Activated CD4-positive, CD25-positive, alpha-beta regulatory T cell (primary cell): ENCODE measurements at regions not wholly inside any gene's neighbourhood (a gene's known extent, or its start where the extent isn't known, plus 50 kb on each side); places are given as distances from the start of the nearest gene placed in this dataset.
A peak's percentile ranks its signal among the peaks of the same experiment; 100 is the strongest.

ENCODE experiments used
- DNase-seq, 4 experiments: peaks; one replicate each; lab custom pipeline; 2025; lab: John Stamatoyannopoulos, UW

GRCh38 chr1:173400387-173400995 is 76.6 kb upstream of the PRDX6 start:
- no peak for DNase-seq

GRCh38 chr1:173403996-173404395 is 73.1 kb upstream of the PRDX6 start:
- DNase-seq = no peak

- no peak for DNase-seq
Observed at GRCh38 chr1:173405281-173405680, 71.9 kb upstream of the PRDX6 start.

GRCh38 chr1:173405834-173406233 is 71.3 kb upstream of the PRDX6 start:
- no peak for DNase-seq

- DNase-seq = no peak
Observed at GRCh38 chr1:173406783-173407230, 70.3 kb upstream of the PRDX6 start.

GRCh38 chr1:173407846-173408245 is 69.3 kb upstream of the PRDX6 start:
- DNase-seq = no peak

GRCh38 chr1:173408886-173409285 is 68.2 kb upstream of the PRDX6 start:
- DNase-seq = no peak

GRCh38 chr1:173409613-173410012 is 67.5 kb upstream of the PRDX6 start:
- DNase-seq = no peak

GRCh38 chr1:173410133-173410793 is 66.9 kb upstream of the PRDX6 start:
- no peak for DNase-seq

GRCh38 chr1:173410794-173411236 is 66.3 kb upstream of the PRDX6 start:
- DNase-seq = no peak

GRCh38 chr1:173411835-173412742 is 65.0 kb upstream of the PRDX6 start:
- no peak for DNase-seq

GRCh38 chr1:173413271-173413707 is 63.8 kb upstream of the PRDX6 start:
- DNase-seq = no peak

- DNase-seq = no peak
Observed at GRCh38 chr1:173414136-173414535, 63.0 kb upstream of the PRDX6 start.

GRCh38 chr1:173414539-173415226 is 62.5 kb upstream of the PRDX6 start:
- DNase-seq = no peak

GRCh38 chr1:173415490-173415889 is 61.6 kb upstream of the PRDX6 start:
- no peak for DNase-seq

- DNase-seq = no peak
Observed at GRCh38 chr1:173415905-173416450, 61.2 kb upstream of the PRDX6 start.

GRCh38 chr1:173417563-173417962 is 59.6 kb upstream of the PRDX6 start:
- DNase-seq = no peak

GRCh38 chr1:173418107-173418985 is 58.8 kb upstream of the PRDX6 start:
- no peak for DNase-seq

GRCh38 chr1:173420330-173420806 is 56.8 kb upstream of the PRDX6 start:
- DNase-seq = peak in 3 of 4 experiments; percentile 7 to 32 (median 9)

- DNase-seq = no peak
Observed at GRCh38 chr1:173421286-173421685, 55.8 kb upstream of the PRDX6 start.

- no peak for DNase-seq
Observed at GRCh38 chr1:173421789-173422188, 55.3 kb upstream of the PRDX6 start.
